Progenitor cell of endocrine pancreas (in vitro differentiated cells): ENCODE measurements at regions not wholly inside any gene's neighbourhood (a gene's known extent, or its start where the extent isn't known, plus 50 kb on each side); places are given as distances from the start of the nearest gene placed in this dataset.

Experiments used
- DNase-seq: peaks from one replicate; pipeline ENCODE4 v3.0.0; 2021; ENCODE audit warnings: low spot score; ENCODE audit not compliant: unreplicated experiment
- H3K27ac Mint-ChIP-seq: 2 replicates; pipeline ENCODE4 v1.8.0; 2021; ENCODE audit warnings: mild to moderate bottlenecking, moderate library complexity, mixed read lengths
- H3K27me3 Mint-ChIP-seq: 2 replicates; pipeline ENCODE4 v1.8.0; 2021; ENCODE audit warnings: mixed read lengths
- H3K36me3 Mint-ChIP-seq: 2 replicates; pipeline ENCODE4 v1.8.0; 2022; ENCODE audit warnings: mixed read lengths; ENCODE audit not compliant: insufficient read depth
- H3K4me1 Mint-ChIP-seq: 2 replicates; pipeline ENCODE4 v1.8.0; 2021; ENCODE audit warnings: low read depth, mixed read lengths
- H3K4me3 Mint-ChIP-seq: 2 replicates; pipeline ENCODE4 v1.8.0; 2021; ENCODE audit warnings: low read depth, mild to moderate bottlenecking, moderate library complexity, mixed read lengths
- H3K9me3 Mint-ChIP-seq: 2 replicates; pipeline ENCODE4 v1.8.0; 2021; ENCODE audit warnings: low read depth, mixed read lengths
- TF ChIP-seq, protein P1 (sequence below): fragments of 200-600 bp; sonication (generic); IDR thresholded peaks from one replicate; pipeline ENCODE4 v1.5.0; 2021; ENCODE audit warnings: antibody characterized with exemption, mild to moderate bottlenecking; ENCODE audit not compliant: unreplicated experiment

DNA sequence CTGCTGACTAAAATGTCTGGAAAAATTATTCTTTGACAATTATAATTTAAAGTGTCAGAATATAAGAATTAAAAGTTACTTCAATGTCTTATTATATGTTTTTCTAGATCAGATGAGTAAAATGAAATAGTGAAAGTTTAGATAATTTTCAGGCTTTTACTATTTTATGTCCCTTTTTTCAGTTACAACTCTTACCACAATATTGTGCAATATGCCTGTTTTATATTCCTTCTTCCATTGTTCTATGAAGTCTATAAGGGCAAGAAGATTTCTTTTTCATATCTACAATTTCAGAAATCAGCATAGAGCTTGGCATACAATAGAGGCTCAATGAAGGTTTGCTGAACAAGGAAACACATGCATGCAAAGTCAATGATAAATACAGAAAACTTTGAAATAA, 401.2 kb upstream of the HTR1E start:
- DNase-seq, result no peak
- H3K27ac Mint-ChIP-seq, result no peak overlapping the region
- TF ChIP-seq, protein P1, sequence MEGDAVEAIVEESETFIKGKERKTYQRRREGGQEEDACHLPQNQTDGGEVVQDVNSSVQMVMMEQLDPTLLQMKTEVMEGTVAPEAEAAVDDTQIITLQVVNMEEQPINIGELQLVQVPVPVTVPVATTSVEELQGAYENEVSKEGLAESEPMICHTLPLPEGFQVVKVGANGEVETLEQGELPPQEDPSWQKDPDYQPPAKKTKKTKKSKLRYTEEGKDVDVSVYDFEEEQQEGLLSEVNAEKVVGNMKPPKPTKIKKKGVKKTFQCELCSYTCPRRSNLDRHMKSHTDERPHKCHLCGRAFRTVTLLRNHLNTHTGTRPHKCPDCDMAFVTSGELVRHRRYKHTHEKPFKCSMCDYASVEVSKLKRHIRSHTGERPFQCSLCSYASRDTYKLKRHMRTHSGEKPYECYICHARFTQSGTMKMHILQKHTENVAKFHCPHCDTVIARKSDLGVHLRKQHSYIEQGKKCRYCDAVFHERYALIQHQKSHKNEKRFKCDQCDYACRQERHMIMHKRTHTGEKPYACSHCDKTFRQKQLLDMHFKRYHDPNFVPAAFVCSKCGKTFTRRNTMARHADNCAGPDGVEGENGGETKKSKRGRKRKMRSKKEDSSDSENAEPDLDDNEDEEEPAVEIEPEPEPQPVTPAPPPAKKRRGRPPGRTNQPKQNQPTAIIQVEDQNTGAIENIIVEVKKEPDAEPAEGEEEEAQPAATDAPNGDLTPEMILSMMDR, result no peak
- no peaks in the 10 kb centered on the region for H3K9me3 Mint-ChIP-seq
- no peaks in the 10 kb centered on the region for H3K27me3 Mint-ChIP-seq
- H3K4me1 Mint-ChIP-seq, result no peaks in the 10 kb centered on the region
- no peak overlapping the region for H3K4me3 Mint-ChIP-seq
- H3K36me3 Mint-ChIP-seq, result no peaks in the 10 kb centered on the region

DNA sequence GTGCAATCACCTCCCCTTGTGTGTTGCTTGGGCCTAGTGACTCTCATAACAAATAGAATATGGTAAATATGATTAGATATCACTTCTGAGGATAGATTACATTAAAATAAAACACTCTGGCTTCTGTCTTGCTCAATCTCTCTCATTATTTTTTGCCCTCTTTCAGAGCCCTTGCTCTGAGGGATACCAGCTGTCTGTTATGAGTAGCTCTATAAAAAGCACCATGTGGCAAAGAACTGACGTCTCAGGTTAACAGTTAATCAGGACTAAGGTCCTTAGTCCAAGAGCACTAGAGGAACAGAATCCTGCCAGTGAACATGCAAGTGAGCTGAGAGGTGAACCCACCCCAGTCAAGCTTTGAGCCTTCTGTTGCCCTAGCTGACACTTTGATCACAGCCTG, 402.2 kb upstream of the HTR1E start:
- H3K27me3 Mint-ChIP-seq, result no peaks in the 10 kb centered on the region
- H3K27ac Mint-ChIP-seq, result no peak overlapping the region
- H3K36me3 Mint-ChIP-seq, result no peaks in the 10 kb centered on the region
- H3K9me3 Mint-ChIP-seq, result no peaks in the 10 kb centered on the region
- DNase-seq, result no peak
- no peak overlapping the region for H3K4me3 Mint-ChIP-seq
- TF ChIP-seq, protein P1, result no peak
- no peaks in the 10 kb centered on the region for H3K4me1 Mint-ChIP-seq

DNA sequence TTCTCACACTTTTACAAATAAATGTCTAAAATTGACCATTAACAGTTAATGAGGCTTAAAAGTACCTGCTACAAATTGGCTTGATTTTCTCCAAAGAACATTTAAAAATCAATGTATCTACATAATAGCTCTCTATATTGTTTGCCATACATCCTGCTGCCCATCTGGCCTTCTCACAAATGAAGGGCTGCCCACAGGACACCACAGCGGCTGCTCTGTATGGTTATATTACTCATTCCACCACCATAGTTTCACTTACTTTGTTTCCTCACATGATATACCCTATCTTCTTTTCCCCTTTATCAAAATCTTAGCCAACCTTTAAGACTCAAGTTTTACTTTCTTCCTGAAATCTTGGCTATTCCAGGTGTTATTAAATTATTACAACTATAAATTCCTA, 407.7 kb upstream of the HTR1E start:
- no peaks in the 10 kb centered on the region for H3K27me3 Mint-ChIP-seq
- TF ChIP-seq, protein P1, result no peak
- no peak overlapping the region for H3K4me3 Mint-ChIP-seq
- no peaks in the 10 kb centered on the region for H3K9me3 Mint-ChIP-seq
- DNase-seq, result no peak
- no peaks in the 10 kb centered on the region for H3K36me3 Mint-ChIP-seq
- no peak overlapping the region for H3K27ac Mint-ChIP-seq
- no peaks in the 10 kb centered on the region for H3K4me1 Mint-ChIP-seq

DNA sequence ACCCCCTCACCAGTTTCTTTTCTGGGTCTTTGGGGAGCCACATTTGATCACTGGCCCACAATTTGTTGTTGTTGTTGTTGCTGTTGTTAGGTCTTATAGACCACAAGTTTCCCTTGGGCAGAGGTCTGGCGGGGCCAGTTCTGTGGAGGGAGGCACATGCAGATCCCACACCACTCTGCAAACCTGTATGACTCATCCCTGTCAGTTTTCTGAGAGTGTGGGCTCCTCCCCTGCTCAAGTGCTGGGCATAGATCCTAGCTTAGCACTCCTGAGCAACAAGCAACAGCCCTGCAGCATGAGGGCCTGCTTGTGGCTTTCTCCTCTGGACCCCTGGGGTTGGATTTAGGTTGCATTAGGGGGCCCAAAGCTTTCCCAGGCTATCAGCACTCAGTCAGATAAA, 411.1 kb upstream of the HTR1E start:
- Mint-ChIP-seq H3K27ac (no peak overlapping the region), H3K27me3 (no peaks in the 10 kb centered on the region), H3K9me3 (peaks cover 11% of the 10 kb centered on the region), H3K4me1 (no peaks in the 10 kb centered on the region), H3K36me3 (no peaks in the 10 kb centered on the region), H3K4me3 (no peak overlapping the region)
- DNase-seq, result no peak
- TF ChIP-seq, protein P1, result no peak

DNA sequence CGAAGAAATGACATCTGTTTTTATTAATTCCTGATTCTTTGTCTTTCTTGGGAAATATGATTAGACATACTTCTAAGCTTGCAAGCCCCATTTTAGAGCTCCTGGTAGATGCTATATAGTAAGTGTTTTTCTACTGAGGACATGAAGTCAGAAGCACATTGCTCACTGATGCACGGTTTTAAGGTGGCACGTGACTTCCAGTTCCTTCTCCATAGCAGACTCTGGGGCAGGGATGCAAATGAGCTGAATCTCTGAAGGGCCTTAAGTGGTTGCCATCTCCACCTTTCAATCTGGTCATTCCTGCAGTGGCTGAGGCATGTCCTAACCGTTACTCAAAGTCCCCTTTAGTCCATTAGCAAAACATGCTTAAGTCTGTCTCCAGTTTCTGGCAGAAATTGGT, 421.2 kb upstream of the HTR1E start:
- H3K27me3 Mint-ChIP-seq, result no peaks in the 10 kb centered on the region
- H3K36me3 Mint-ChIP-seq, result no peaks in the 10 kb centered on the region
- no peak overlapping the region for H3K27ac Mint-ChIP-seq
- no peak overlapping the region for H3K4me3 Mint-ChIP-seq
- H3K4me1 Mint-ChIP-seq, result peaks cover 14% of the 10 kb centered on the region
- no peak for DNase-seq
- TF ChIP-seq, protein P1, result no peak
- no peaks in the 10 kb centered on the region for H3K9me3 Mint-ChIP-seq
